Tibial nerve (tissue), 4 donors: ENCODE measurements at regions not wholly inside any gene's neighbourhood (a gene's known extent, or its start where the extent isn't known, plus 50 kb on each side); places are given as distances from the start of the nearest gene placed in this dataset.

ENCODE experiments used
- CTCF ChIP-seq, 5 experiments: fragments of 200-600 bp in 3 of 5; fragments of 450-650 bp in 2 of 5; sonication (generic) in 3 of 5; IDR thresholded peaks; one replicate each; pipeline ENCODE4 v1.5.1; 2016 to 2019; ENCODE audit warnings: antibody characterized with exemption in 5 of 5, mild to moderate bottlenecking in 3 of 5, moderate library complexity in 2 of 5
- EP300 ChIP-seq, 2 donors: sonication (generic); formaldehyde crosslinking; IDR thresholded peaks; one replicate each; pipeline ENCODE4 v1.6.1; 2017; ENCODE audit warnings: antibody characterized with exemption in 2 of 2, mild to moderate bottlenecking in 1 of 2
- POLR2A ChIP-seq, 2 donors: fragments of 450-650 bp; IDR thresholded peaks; one replicate each; pipeline ENCODE4 v1.6.1; 2017; ENCODE audit warnings: antibody characterized with exemption in 2 of 2, mild to moderate bottlenecking in 2 of 2, moderate library complexity in 2 of 2

DNA sequence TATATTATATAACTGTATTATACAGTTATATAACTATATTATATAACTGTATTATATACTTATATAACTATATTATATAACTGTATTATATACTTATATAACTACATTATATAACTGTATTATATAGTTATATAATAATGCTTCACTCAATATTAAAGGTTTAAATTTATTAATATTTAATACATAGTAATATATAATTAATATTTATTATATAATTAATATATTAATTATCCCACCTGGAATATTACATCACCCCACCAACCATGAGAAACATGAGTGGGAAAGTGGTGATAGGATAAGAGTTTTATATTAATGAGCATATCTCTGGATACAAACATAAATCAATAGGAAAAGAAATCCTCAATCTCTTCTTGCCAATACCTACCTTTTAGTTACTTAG is 487.1 kb upstream of the LRRTM4 start:
- no peak for TF ChIP-seq POLR2A (IDR thresholded peaks at IDR 0.05)
- TF ChIP-seq CTCF (IDR thresholded peaks at IDR 0.05) = no peak
- no peak for TF ChIP-seq EP300 (IDR thresholded peaks at IDR 0.05)
